HUES6 (cell line): ENCODE measurements at regions not wholly inside any gene's neighbourhood (a gene's known extent, or its start where the extent isn't known, plus 50 kb on each side); places are given as distances from the start of the nearest gene placed in this dataset.
A peak's percentile ranks its signal among the peaks of the same experiment; 100 is the strongest.

Experiments
- H3K27ac ChIP-seq: 2 replicates; pipeline ENCODE4 v1.7.0; 2013; ENCODE audit warnings: low read depth, mild to moderate bottlenecking, low read length, inconsistent platforms
- H3K27me3 ChIP-seq: 2 replicates; pipeline ENCODE4 v1.6.1; 2013; ENCODE audit warnings: low read length; ENCODE audit not compliant: control insufficient read depth, insufficient read depth
- H3K36me3 ChIP-seq: 2 replicates; pipeline ENCODE4 v1.6.1; 2013; ENCODE audit warnings: low read length; ENCODE audit not compliant: control insufficient read depth, insufficient read depth
- H3K4me1 ChIP-seq: 2 replicates; pipeline ENCODE4 v1.6.1; 2013; ENCODE audit warnings: low read length; ENCODE audit not compliant: control insufficient read depth, insufficient read depth
- H3K4me3 ChIP-seq: 2 replicates; pipeline ENCODE4 v1.5.1; 2013; ENCODE audit warnings: low read depth, low read length
- H3K9ac ChIP-seq: one replicate; pipeline ENCODE4 v1.6.1; 2013; ENCODE audit warnings: mild to moderate bottlenecking, low read length
- H3K9me3 ChIP-seq: 2 replicates; pipeline ENCODE4 v1.6.1; 2013; ENCODE audit warnings: low read depth, low read length; ENCODE audit not compliant: control insufficient read depth, insufficient read depth

DNA sequence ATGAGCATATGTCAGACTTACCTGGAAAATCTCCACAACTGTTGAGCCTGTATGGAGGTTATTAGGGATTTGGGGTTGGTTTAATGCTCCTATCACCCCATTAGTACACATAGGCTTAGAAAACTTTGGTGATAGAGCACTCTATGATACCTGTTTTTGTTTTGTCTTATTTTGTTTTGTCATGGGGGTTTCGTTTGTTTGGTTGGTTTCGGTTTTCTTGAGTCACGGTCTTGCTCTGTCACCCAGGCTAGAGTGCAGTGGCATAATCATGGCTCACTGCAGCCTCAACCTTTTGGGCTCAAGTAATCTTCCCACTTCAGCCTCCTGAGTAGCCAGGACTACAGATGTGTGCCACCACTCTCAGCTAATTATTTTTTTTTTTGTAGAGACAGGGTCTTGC, 70.0 kb downstream of the MZT1 start:
- H3K27me3 ChIP-seq, result no peaks in the 10 kb centered on the region

DNA sequence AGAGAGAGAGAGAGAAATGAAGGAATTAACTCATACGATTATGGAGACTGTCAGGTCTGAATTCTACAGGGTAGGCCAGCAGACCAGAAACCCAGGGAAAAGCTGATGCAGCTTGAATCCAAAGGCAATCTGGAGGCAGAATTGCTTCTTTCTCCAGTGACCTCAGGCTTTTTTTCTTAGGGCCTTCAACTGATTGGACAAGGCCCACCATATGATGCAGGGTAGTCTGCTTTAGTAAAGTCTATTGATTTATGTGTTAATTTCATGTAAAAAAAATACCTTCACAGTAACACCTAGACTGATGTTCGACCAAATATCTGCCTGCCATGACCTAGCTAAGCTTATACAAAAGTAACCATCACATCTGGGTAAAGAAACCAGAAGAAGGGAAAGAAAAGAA, 71.1 kb downstream of the MZT1 start:
- H3K4me1 ChIP-seq, result no peaks in the 10 kb centered on the region
- H3K9me3 ChIP-seq, result no peaks in the 10 kb centered on the region
- no peak overlapping the region for H3K9ac ChIP-seq
- H3K27ac ChIP-seq, result no peak overlapping the region
- H3K36me3 ChIP-seq, result no peaks in the 10 kb centered on the region
- no peak overlapping the region for H3K4me3 ChIP-seq
- H3K27me3 ChIP-seq, result no peaks in the 10 kb centered on the region

More for the DNA sequence above, 70.0 kb downstream of the MZT1 start:
- Histone ChIP-seq H3K9ac (no peak overlapping the region), H3K4me3 (no peak overlapping the region), H3K4me1 (no peaks in the 10 kb centered on the region), H3K36me3 (no peaks in the 10 kb centered on the region), H3K27ac (no peak overlapping the region), H3K9me3 (no peaks in the 10 kb centered on the region)

DNA sequence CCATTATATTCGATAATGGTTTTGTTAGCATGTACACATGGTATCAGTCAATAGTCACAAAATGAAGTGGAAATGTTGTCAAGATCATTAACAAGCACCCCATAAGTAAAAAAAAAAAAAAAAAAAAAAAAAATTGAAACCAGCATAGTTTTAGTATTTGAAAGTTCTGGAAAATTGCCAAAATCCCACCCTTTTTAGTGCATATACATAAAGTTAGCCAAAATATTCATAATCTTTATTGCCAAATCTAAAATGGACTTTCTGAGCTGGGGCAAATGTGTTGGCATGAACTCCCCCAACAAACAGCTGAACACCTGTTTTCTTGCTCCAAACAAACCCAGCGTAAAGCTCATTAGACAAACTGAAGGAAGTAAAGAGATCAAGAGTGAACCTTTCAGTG, 73.9 kb downstream of the MZT1 start:
- no peak overlapping the region for H3K4me3 ChIP-seq
- H3K9me3 ChIP-seq, result no peaks in the 10 kb centered on the region
- H3K27me3 ChIP-seq, result no peaks in the 10 kb centered on the region
- H3K4me1 ChIP-seq, result no peaks in the 10 kb centered on the region
- no peaks in the 10 kb centered on the region for H3K36me3 ChIP-seq
- no peak overlapping the region for H3K27ac ChIP-seq
- H3K9ac ChIP-seq, result no peak overlapping the region

DNA sequence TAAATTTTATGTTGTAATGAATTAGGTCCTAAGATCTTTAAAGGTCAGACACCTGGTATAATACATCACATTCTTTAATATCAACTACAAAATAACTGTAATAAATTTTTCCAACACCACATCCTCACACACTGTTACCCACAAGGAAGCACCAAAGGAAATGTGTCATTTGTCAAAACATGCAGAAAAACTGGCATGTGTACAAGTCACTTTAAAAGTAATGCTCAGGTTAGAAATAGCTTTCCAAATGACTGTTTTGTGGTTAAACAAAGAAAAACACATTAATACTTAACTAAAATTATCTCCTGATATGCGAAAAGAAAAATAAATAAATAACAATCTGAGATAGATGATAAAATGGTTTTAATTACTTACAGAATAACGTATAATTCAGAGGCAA, 74.7 kb downstream of the MZT1 start:
- H3K27me3 ChIP-seq, result no peaks in the 10 kb centered on the region
- no peak overlapping the region for H3K27ac ChIP-seq
- no peak overlapping the region for H3K4me3 ChIP-seq
- H3K9me3 ChIP-seq, result no peaks in the 10 kb centered on the region
- H3K9ac ChIP-seq, result no peak overlapping the region
- H3K36me3 ChIP-seq, result no peaks in the 10 kb centered on the region
- no peaks in the 10 kb centered on the region for H3K4me1 ChIP-seq

DNA sequence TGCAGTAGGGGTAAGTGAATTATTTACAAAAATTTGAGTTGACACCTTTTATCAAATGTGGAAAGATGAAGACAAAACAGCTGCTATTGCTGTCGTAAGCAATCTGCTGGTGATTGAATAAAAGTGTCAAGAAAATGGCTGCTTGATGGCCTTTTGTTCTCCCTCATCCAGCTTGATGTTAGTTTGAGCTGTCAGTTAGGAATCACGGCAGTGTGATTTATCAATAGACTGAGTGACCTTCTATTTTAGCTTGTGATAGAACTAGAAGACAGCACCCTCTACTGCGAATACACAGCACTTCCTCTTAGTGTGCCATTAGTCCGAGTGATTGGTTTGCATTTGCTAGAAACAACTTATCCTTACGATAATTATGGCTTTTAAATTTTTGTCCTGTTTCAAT, 76.3 kb downstream of the MZT1 start:
- Histone ChIP-seq H3K4me3 (no peak overlapping the region), H3K9me3 (no peaks in the 10 kb centered on the region), H3K36me3 (no peaks in the 10 kb centered on the region), H3K4me1 (no peaks in the 10 kb centered on the region), H3K9ac (no peak overlapping the region), H3K27ac (no peak overlapping the region), H3K27me3 (no peaks in the 10 kb centered on the region)

DNA sequence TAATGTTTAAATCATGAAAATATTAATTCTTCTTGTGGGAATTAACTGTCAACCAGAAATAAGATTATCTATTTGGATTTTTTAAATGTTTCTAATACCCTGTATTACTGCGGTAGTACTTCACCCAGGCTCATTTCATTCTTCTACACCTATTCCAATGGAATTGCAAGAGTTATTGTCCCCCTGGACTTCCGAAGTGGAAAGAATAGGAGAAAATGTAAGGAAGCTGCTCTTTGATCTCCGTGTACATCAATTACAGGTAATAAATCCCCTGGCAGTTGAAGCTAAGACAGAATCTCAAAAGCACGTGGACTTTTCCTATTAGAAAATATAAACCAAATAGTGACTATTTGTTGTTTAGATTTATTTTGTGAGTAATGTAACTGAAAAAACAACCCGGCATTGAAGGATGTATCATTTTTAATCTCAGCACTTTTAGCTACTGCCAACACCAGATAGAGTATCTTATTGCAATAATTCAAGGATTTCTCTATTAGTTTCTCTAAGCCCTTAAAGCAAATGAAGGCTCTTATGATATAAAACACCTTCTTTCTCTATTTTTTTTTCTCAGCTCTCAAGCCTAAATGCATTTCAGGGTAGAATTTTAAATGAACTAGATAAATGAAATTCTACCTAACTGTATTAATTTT, 77.3 kb downstream of the MZT1 start:
- H3K36me3 ChIP-seq, result no peaks in the 10 kb centered on the region

DNA sequence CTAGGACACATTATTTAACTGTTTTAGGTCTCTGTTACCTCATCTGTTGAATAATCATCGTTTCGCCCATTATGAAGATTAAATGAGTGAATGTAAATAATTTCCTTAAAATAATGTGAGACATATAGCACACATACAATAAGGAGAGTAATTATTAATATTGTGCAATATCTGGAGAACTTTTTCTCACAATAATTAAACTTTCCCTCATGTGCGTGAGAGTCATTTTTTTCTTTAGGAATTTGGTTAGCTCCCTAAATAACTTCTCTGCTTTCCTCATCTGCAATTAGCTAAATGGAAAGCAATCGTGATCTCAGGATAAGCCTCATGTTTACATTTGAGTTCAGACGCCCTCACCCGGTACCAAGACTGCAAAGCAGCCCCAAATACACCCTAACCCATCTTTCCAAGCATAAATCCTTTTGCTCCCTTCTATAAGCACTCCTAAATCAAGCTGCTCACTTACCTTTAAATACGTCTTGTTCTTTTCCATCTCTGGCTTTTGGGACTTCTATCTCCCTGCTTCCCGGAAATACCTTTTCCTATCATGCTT, 78.8 kb downstream of the MZT1 start:
- H3K9ac ChIP-seq, result no peak overlapping the region
- no peak overlapping the region for H3K27ac ChIP-seq
- H3K27me3 ChIP-seq, result no peaks in the 10 kb centered on the region
- no peaks in the 10 kb centered on the region for H3K4me1 ChIP-seq
- no peaks in the 10 kb centered on the region for H3K36me3 ChIP-seq
- no peaks in the 10 kb centered on the region for H3K9me3 ChIP-seq
- H3K4me3 ChIP-seq, result no peak overlapping the region

More for the DNA sequence above, 77.3 kb downstream of the MZT1 start:
- Histone ChIP-seq H3K9me3 (no peaks in the 10 kb centered on the region), H3K27ac (no peak overlapping the region), H3K4me1 (no peaks in the 10 kb centered on the region), H3K27me3 (no peaks in the 10 kb centered on the region), H3K4me3 (no peak overlapping the region), H3K9ac (no peak overlapping the region)

DNA sequence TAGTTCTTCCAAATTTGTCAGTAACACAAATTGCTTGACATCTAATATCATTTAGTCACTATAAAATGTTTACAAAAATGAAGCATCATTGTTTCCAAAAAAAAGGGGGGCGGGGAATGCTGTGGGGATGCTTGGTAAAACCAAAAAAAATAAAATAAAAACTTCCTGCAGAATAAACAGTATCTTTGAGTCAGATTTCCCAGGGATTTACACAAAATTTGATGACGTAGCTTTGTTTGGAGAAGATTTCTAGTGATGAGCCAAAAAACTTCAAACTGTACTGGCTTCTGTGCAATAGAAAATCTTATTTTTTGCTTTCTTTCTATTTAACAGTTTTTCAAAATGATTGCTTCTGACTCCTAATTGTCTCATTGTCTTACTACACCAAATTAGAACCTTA, 80.0 kb downstream of the MZT1 start:
- Histone ChIP-seq H3K9ac (no peak overlapping the region), H3K27ac (no peak overlapping the region), H3K9me3 (no peaks in the 10 kb centered on the region), H3K4me3 (no peak overlapping the region), H3K27me3 (no peaks in the 10 kb centered on the region), H3K4me1 (0 out of 2 replicates have a peak, but pooled peaks cover 3% of the 10 kb centered on the region), H3K36me3 (no peaks in the 10 kb centered on the region)

DNA sequence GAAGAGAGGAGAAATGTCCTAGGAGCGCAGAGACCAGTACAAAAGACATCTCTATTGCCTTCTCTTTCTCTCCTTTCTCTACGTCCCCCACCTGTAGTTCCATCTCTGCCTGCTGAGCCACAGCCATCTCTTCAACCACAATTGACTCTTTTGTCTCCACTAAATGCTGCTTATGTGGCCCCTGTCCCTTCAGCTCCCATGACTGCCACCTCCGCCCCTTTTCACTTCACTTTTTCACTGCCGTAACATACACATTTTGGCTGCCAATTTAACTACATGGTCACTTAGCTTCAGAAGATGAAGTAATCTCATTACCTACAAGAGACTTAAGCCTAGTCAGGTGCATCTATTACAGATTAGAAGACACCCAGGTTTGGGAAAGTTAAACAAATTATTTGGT, 81.9 kb downstream of the MZT1 start:
- no peak overlapping the region for H3K9ac ChIP-seq
- 0 out of 2 replicates have a peak, but pooled peaks cover 3% of the 10 kb centered on the region for H3K4me1 ChIP-seq
- no peak overlapping the region for H3K27ac ChIP-seq
- H3K27me3 ChIP-seq, result no peaks in the 10 kb centered on the region
- no peaks in the 10 kb centered on the region for H3K9me3 ChIP-seq
- H3K4me3 ChIP-seq, result no peak overlapping the region
- no peaks in the 10 kb centered on the region for H3K36me3 ChIP-seq

DNA sequence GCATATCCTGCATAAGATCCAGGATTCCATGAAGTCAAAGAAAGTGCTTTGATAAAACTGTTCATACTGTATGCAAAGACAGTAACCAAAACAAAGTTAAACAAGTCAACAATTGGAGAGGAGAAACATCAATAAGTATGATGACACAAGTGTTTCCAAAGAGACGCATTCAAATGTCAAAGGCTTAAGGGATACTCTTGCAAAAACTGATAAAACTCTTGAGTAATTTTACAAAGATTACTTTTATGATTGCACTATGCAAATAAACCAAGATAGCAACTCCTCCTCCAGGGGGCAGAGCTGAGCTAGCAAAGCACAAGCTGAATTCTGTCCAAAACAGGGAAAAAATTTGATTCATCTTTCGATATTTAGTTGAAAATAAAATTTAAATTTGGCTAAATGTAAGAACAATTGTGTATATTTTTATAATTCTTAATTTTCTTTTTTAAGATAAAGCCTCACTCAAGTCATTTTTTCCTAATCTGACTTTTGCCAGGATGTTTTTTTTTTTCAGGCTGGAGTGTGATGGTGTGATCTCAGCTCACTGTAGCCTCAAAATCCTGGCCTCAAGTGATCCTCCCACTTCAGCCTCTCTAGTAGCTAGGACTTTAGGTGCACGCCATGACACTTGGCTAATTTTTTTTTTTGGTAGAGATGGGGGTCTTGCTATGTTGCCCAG, 84.0 kb downstream of the MZT1 start:
- Histone ChIP-seq H3K27ac (no peak overlapping the region), H3K27me3 (no peaks in the 10 kb centered on the region), H3K9ac (no peak overlapping the region), H3K4me1 (peaks cover 22% of the 10 kb centered on the region), H3K4me3 (no peak overlapping the region), H3K9me3 (no peaks in the 10 kb centered on the region), H3K36me3 (no peaks in the 10 kb centered on the region)

DNA sequence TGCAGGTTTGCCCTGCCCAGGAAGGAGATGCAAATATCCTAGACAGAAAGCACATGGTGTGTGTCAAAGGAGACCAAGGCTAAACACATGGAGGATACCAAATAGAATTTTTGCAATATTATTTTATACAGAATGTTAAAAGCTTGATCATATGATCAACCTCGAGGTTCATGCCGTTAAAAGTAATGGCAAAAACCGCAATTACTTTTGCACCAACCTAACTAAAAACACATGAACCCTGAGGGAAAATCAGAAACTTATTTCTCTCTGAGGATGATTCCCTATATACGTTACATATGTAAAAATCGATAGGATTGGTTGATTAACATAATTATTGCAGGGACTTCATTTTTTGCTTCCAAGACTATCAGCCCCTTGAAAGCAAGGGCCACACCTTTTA, 88.1 kb downstream of the MZT1 start:
- H3K27ac ChIP-seq, result peak overlapping the region; percentile 31; the same call in 1 of the 2 replicates
- peaks cover 37% of the 10 kb centered on the region for H3K4me1 ChIP-seq

More for the DNA sequence above, 88.1 kb downstream of the MZT1 start:
- H3K4me3 ChIP-seq, result no peak overlapping the region
- H3K27me3 ChIP-seq, result no peaks in the 10 kb centered on the region
- H3K36me3 ChIP-seq, result no peaks in the 10 kb centered on the region
- peak overlapping the region; percentile 34 for H3K9ac ChIP-seq
- no peaks in the 10 kb centered on the region for H3K9me3 ChIP-seq
